A549 (cell line): ENCODE measurements at regions not wholly inside any gene's neighbourhood (a gene's known extent, or its start where the extent isn't known, plus 50 kb on each side); places are given as distances from the start of the nearest gene placed in this dataset.

Source experiments
- ATAC-seq, 2 experiments: fragments of 200-7000 bp in 1 of 2; fragments of >200 bp in 1 of 2; cut with Nextera tagmentation in 1 of 2; cut with Tn5 transposase in 1 of 2; 3 replicates each; pipeline versions ENCODE4 v1.8.0 to v1.9.1; 2018 to 2020; ENCODE audit warnings: mild to moderate bottlenecking in 1 of 2, moderate library complexity in 1 of 2
- CTCF ChIA-PET: fragments of 300-600 bp; sonication (Branson Sonifier 250); formaldehyde crosslinking; extraction: SDS; loops from one replicate; lab custom pipeline; 2021; ENCODE audit warnings: antibody characterized with exemption, inconsistent platforms; lab: Yijun Ruan, JAX
- POLR2A ChIA-PET: fragments of 350-600 bp; formaldehyde crosslinking; extraction: SDS; loops from one replicate; lab custom pipeline; 2021; ENCODE audit warnings: antibody characterized with exemption, inconsistent platforms; lab: Yijun Ruan, JAX
- DNase-seq, 2 experiments: peaks; one replicate each; pipeline versions ENCODE4 v3.0.0 to v3.0.0-alpha.2; 2011 to 2016; ENCODE audit warnings: low read depth in 1 of 2, low spot score in 1 of 2
- FAIRE-seq: peaks from 2 replicates; lab custom pipeline; 2011; peaks lifted over from hg19 to GRCh38; lab: Jason Lieb, UNC
- H3K27ac ChIP-seq, 2 experiments: fragments of >200 bp; sonication (Bioruptor Twin); formaldehyde crosslinking; 3 replicates each; pipeline ENCODE4 v1.5.1; 2016 to 2017
- H3K4me1 ChIP-seq: fragments of >200 bp; sonication (Bioruptor Twin); formaldehyde crosslinking; 3 replicates; pipeline ENCODE4 v1.6.1; 2016
- H3K4me2 ChIP-seq: fragments of >200 bp; sonication (Bioruptor Twin); formaldehyde crosslinking; 3 replicates; pipeline ENCODE4 v1.6.1; 2016
- H3K4me3 ChIP-seq: fragments of >200 bp; sonication (Bioruptor Twin); formaldehyde crosslinking; 3 replicates; pipeline ENCODE4 v1.5.1; 2016
- H3K9me3 ChIP-seq: fragments of >200 bp; sonication (Bioruptor Twin); formaldehyde crosslinking; 3 replicates; pipeline ENCODE4 v1.6.1; 2016
- BHLHE40 ChIP-seq: IDR thresholded peaks from 2 replicates; pipeline ENCODE4 v1.6.1; 2012; ENCODE audit warnings: low read depth, low read length, inconsistent platforms
- CBX2 ChIP-seq: fragments of 200-600 bp; sonication (generic); IDR thresholded peaks from 2 replicates; pipeline ENCODE4 v1.6.1; 2016; ENCODE audit warnings: low read depth, mild to moderate bottlenecking, borderline replicate concordance
- CBX8 ChIP-seq: fragments of 200-600 bp; sonication (generic); IDR thresholded peaks from 2 replicates; pipeline ENCODE4 v1.6.1; 2016
- CEBPB ChIP-seq, 2 experiments: fragments of >200 bp in 1 of 2; sonication (Bioruptor Twin) in 1 of 2; formaldehyde crosslinking in 1 of 2; IDR thresholded peaks; 2 replicates each; pipeline ENCODE4 v1.6.1; 2012 to 2016
- CHD2 ChIP-seq: fragments of 150-350 bp; IDR thresholded peaks from 2 replicates; pipeline ENCODE4 v1.6.1; 2014; ENCODE audit warnings: low read length; ENCODE audit not compliant: partially characterized antibody
- CHD4 ChIP-seq: fragments of 200-600 bp; sonication (generic); IDR thresholded peaks from 2 replicates; pipeline ENCODE4 v1.6.1; 2016; ENCODE audit warnings: antibody characterized with exemption, mild to moderate bottlenecking, borderline replicate concordance
- ESRRA ChIP-seq: fragments of 150-350 bp; IDR thresholded peaks from 2 replicates; pipeline ENCODE4 v1.6.1; 2014; ENCODE audit warnings: mild to moderate bottlenecking, low read length, borderline replicate concordance
- FOSB ChIP-seq: fragments of 250-450 bp; sonication (Bioruptor Pico); IDR thresholded peaks from 2 replicates; pipeline ENCODE4 v1.5.0; 2020; ENCODE audit warnings: mild to moderate bottlenecking, moderate library complexity
- FOXS1 ChIP-seq: fragments of 250-450 bp; sonication (Bioruptor Pico); IDR thresholded peaks from 2 replicates; pipeline ENCODE4 v1.5.0; 2020; ENCODE audit warnings: mild to moderate bottlenecking, moderate library complexity
- HEYL ChIP-seq: fragments of 250-450 bp; sonication (Bioruptor Pico); IDR thresholded peaks from 2 replicates; pipeline ENCODE4 v1.8.0; 2021; ENCODE audit warnings: mild to moderate bottlenecking, moderate library complexity
- HOXB13 ChIP-seq: fragments of 250-450 bp; sonication (Bioruptor Pico); IDR thresholded peaks from 2 replicates; pipeline ENCODE4 v1.5.0; 2020; ENCODE audit warnings: low read depth, mild to moderate bottlenecking, moderate library complexity
- HOXB5 ChIP-seq: fragments of 250-450 bp; sonication (Bioruptor Pico); IDR thresholded peaks from 2 replicates; pipeline ENCODE4 v1.5.0; 2020; ENCODE audit warnings: mild to moderate bottlenecking, moderate library complexity
- KDM5A ChIP-seq: fragments of 200-600 bp; sonication (generic); IDR thresholded peaks from 2 replicates; pipeline ENCODE4 v1.6.1; 2016; ENCODE audit warnings: antibody characterized with exemption, mild to moderate bottlenecking
- MAZ ChIP-seq: fragments of 150-350 bp; IDR thresholded peaks from 2 replicates; pipeline ENCODE4 v1.6.1; 2014; ENCODE audit warnings: antibody characterized with exemption, low read depth, low read length, borderline replicate concordance
- PHF8 ChIP-seq: fragments of 200-600 bp; sonication (generic); IDR thresholded peaks from 2 replicates; pipeline ENCODE4 v1.6.1; 2016; ENCODE audit warnings: low read depth, mild to moderate bottlenecking, antibody characterized with exemption, moderate library complexity, borderline replicate concordance
- RCOR1 ChIP-seq: fragments of 150-350 bp; IDR thresholded peaks from 2 replicates; pipeline ENCODE4 v1.6.1; 2014; ENCODE audit warnings: antibody characterized with exemption, low read length, low read depth
- RFX5 ChIP-seq: fragments of 450-650 bp; IDR thresholded peaks from 2 replicates; pipeline ENCODE4 v1.7.1; 2014; ENCODE audit warnings: antibody characterized with exemption, mild to moderate bottlenecking, moderate library complexity
- SMC3 ChIP-seq: fragments of >200 bp; sonication (Bioruptor Twin); formaldehyde crosslinking; IDR thresholded peaks from 3 replicates; pipeline ENCODE4 v1.6.1; 2018; ENCODE audit warnings: inconsistent platforms
- SREBF2 ChIP-seq: fragments of 450-650 bp; IDR thresholded peaks from 2 replicates; pipeline ENCODE4 v1.6.1; 2014; ENCODE audit warnings: mild to moderate bottlenecking, moderate library complexity
- ZFP36 ChIP-seq: fragments of 450-650 bp; IDR thresholded peaks from 2 replicates; pipeline ENCODE4 v1.6.1; 2014; ENCODE audit warnings: borderline replicate concordance; ENCODE audit not compliant: partially characterized antibody
- ZNF302 ChIP-seq: fragments of 250-450 bp; sonication (Bioruptor Pico); IDR thresholded peaks from 2 replicates; pipeline ENCODE4 v1.9.0; 2021; ENCODE audit warnings: inconsistent platforms, mild to moderate bottlenecking, moderate library complexity
- WGBS: methylation state at CpG from one replicate; pipeline ENCODE4 v1.1.6; 2017; ENCODE audit errors: missing lambda C conversion rate; 5-methylcytosine and 5-hydroxymethylcytosine counted together
- TF ChIP-seq, protein P1 (sequence below): IDR thresholded peaks from 2 replicates; pipeline ENCODE4 v1.6.1; 2012; ENCODE audit warnings: low read depth, borderline replicate concordance
- TF ChIP-seq, protein P2 (sequence below): fragments of 150-350 bp; IDR thresholded peaks from 2 replicates; pipeline ENCODE4 v1.6.1; 2014; ENCODE audit warnings: low read depth, mild to moderate bottlenecking, low read length
- TF ChIP-seq, protein P3 (sequence below): fragments of 250-450 bp; sonication (Bioruptor Pico); IDR thresholded peaks from 2 replicates; pipeline ENCODE4 v1.5.0; 2020; ENCODE audit warnings: low read depth, mild to moderate bottlenecking, moderate library complexity

DNA sequence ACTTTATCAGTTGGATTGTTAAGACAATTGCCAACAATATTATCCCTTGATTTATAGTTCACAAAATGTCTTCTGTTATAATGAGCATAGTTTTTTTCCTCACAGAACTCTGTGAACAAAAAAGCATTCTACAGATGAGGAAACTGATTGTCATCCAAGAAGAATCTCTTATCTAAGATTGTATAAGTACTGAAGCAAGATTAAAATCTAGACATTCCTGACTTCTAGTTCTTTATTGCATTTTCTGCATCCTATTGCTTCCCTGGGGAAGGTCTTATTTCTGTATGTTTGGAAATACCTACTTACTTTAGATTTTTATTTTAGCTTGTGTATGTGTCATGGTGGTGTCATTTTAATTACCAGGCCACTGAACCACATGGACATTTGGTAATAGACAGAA is 884.9 kb upstream of the WWC1 start (continued):
- TF ChIP-seq, protein P1, sequence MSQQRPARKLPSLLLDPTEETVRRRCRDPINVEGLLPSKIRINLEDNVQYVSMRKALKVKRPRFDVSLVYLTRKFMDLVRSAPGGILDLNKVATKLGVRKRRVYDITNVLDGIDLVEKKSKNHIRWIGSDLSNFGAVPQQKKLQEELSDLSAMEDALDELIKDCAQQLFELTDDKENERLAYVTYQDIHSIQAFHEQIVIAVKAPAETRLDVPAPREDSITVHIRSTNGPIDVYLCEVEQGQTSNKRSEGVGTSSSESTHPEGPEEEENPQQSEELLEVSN, result no peak

DNA sequence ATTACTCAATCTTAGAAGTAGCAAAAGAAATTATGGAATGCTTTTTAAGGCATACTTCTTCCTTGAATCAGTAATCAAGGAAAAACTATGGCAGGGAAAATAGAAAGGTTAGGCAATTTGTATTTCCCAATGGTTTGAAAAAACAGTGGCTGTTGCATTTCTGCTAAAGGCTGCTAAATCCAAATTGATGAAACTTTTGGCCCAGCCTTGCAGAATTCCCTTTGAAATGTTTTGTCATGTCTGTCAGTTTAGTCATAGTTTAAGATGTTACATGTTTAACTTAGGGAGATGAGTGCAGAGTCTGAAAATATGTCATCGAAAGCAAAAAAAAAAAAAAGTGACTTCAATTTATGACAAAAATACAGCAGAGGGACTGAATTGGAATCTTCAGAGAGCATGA is 878.9 kb upstream of the WWC1 start:
- Histone ChIP-seq H3K4me2 (no peak overlapping the region), H3K9me3 (no peaks in the 10 kb centered on the region), H3K4me3 (no peak overlapping the region), H3K4me1 (no peaks in the 10 kb centered on the region), H3K27ac (no peak overlapping the region)
- DNase-seq (no peak), ATAC-seq (no peak), FAIRE-seq (no peak)
- CTCF ChIA-PET, result interaction anchor here (0.5 kb wide), 1 partner anchor 563 kb away, joined by 3 read pairs; no protein-coding TSS in a partner anchor
- no peak for TF ChIP-seq HEYL (CRISPR knock-in tag)
- no peak for TF ChIP-seq CEBPB (IDR thresholded peaks at IDR 0.05)
- no peak for TF ChIP-seq ESRRA
- TF ChIP-seq CHD4, result no peak
- TF ChIP-seq SMC3, result no peak
- no peak for TF ChIP-seq MAZ
- no peak for TF ChIP-seq ZFP36
- TF ChIP-seq KDM5A, result no peak
- no peak for TF ChIP-seq HOXB5 (CRISPR knock-in tag)
- TF ChIP-seq PHF8, result no peak
- TF ChIP-seq CHD2, result no peak
- TF ChIP-seq FOXS1, result no peak
- POLR2A ChIA-PET, result no interaction called here
- 58% methylated on average over 1 of the region's 1 CpG for WGBS

DNA sequence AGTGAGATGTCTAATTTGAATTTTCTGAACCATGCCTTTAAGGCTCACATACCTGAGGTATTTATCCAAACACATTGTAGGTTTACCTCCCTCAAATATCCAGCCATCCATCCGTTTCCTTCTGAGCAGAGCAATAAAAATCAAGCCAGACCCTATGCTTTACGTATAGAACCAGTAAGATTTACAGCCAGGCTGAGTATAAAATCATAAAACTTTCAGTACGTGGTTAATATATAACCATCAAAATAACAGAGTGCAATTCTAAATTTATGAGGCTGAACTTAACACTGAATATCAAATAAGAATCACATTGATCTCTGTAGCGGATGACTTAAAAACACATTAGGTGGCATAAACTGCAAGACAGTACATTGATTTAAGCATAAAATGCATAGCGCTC is 877.9 kb upstream of the WWC1 start:
- no peak overlapping the region for H3K4me3 ChIP-seq
- ATAC-seq, result no peak
- POLR2A ChIA-PET, result no interaction called here
- TF ChIP-seq CBX8, result no peak
- no peak for TF ChIP-seq CBX2
- TF ChIP-seq HOXB13, result no peak
- TF ChIP-seq, protein P2, sequence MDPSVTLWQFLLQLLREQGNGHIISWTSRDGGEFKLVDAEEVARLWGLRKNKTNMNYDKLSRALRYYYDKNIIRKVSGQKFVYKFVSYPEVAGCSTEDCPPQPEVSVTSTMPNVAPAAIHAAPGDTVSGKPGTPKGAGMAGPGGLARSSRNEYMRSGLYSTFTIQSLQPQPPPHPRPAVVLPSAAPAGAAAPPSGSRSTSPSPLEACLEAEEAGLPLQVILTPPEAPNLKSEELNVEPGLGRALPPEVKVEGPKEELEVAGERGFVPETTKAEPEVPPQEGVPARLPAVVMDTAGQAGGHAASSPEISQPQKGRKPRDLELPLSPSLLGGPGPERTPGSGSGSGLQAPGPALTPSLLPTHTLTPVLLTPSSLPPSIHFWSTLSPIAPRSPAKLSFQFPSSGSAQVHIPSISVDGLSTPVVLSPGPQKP, result no peak
- TF ChIP-seq CEBPB (IDR thresholded peaks at IDR 0.05), result no peak
- no peak for TF ChIP-seq BHLHE40
- TF ChIP-seq ZNF302 (CRISPR knock-in tag), result no peak
- TF ChIP-seq, protein P1, result no peak
- TF ChIP-seq RFX5, result no peak
- TF ChIP-seq ZFP36, result no peak
- no peak for TF ChIP-seq RCOR1
- no peaks in the 10 kb centered on the region for H3K9me3 ChIP-seq
- no peak for DNase-seq
- H3K4me1 ChIP-seq, result no peaks in the 10 kb centered on the region
- no peak overlapping the region for H3K4me2 ChIP-seq
- no peak overlapping the region for H3K27ac ChIP-seq
- 27% methylated on average over 5 of the region's 5 CpGs for WGBS
- CTCF ChIA-PET, result no interaction called here
- FAIRE-seq, result no peak

DNA sequence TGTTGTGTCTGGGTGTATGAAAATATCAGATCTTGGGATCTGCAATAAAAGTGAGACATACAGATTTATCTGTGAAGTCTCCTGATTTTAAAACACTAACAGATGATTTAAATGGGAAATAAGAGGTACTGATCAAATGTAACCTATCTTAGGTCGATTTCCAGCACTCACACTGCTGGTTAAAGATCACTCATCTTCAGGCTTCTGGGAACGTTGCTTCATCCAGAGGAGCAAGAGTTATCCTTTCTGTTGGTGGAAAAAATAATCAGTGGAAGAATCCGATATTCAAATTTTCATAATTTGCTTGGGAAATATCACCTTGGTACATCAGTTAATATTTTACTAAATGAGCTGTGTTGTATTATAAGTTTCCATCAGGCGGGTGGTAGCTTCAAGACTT is 876.8 kb upstream of the WWC1 start:
- POLR2A ChIA-PET, result no interaction called here
- no peaks in the 10 kb centered on the region for H3K4me1 ChIP-seq
- FAIRE-seq (no peak), ATAC-seq (no peak)
- 6% methylated on average over 4 of the region's 4 CpGs for WGBS
- no peak overlapping the region for H3K4me3 ChIP-seq
- H3K4me2 ChIP-seq, result no peak overlapping the region
- TF ChIP-seq FOSB (no peak), CHD2 (no peak), SREBF2 (no peak), HEYL (CRISPR knock-in tag) (no peak)
- TF ChIP-seq, protein P3, sequence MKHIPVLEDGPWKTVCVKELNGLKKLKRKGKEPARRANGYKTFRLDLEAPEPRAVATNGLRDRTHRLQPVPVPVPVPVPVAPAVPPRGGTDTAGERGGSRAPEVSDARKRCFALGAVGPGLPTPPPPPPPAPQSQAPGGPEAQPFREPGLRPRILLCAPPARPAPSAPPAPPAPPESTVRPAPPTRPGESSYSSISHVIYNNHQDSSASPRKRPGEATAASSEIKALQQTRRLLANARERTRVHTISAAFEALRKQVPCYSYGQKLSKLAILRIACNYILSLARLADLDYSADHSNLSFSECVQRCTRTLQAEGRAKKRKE (CRISPR knock-in tag), result no peak
- TF ChIP-seq, all 56 proteins: peak for 0
- no peak overlapping the region for H3K27ac ChIP-seq
- H3K9me3 ChIP-seq, result no peaks in the 10 kb centered on the region
- no peak for DNase-seq
- CTCF ChIA-PET, result interaction anchor here (1.6 kb wide), 1 partner anchor 16 kb away, joined by 3 read pairs; no protein-coding TSS in a partner anchor
